Amygdala (tissue), 56 donors: ENCODE measurements at regions not wholly inside any gene's neighbourhood (a gene's known extent, or its start where the extent isn't known, plus 50 kb on each side); places are given as distances from the start of the nearest gene placed in this dataset.
"Not testable (repeated sequence)": the region's sequence is repeated elsewhere in the genome, so short reads cannot be mapped to it uniquely, and the experiment has no call there.

Experiments
- DNase-seq, 56 donors: peaks; one replicate each; lab custom pipeline; 2025; lab: John Stamatoyannopoulos, UW

GRCh38 chr13:40341096-40341471, 325.4 kb downstream of the FOXO1 start:
- DNase-seq = no peak

GRCh38 chr13:40341501-40341900, 324.9 kb downstream of the FOXO1 start:
- no peak for DNase-seq

GRCh38 chr13:40342461-40342860, 324.0 kb downstream of the FOXO1 start:
- no peak for DNase-seq

GRCh38 chr13:40342901-40343300, 323.5 kb downstream of the FOXO1 start:
- DNase-seq = no peak

- no peak for DNase-seq
Measured at GRCh38 chr13:40343550-40344269, 322.7 kb downstream of the FOXO1 start.

GRCh38 chr13:40344270-40345148, 321.9 kb downstream of the FOXO1 start:
- no peak for DNase-seq

GRCh38 chr13:40345149-40345514, 321.3 kb downstream of the FOXO1 start:
- no peak for DNase-seq

- peak in 9 of 56 donors; percentile 6 to 29 (median 14) for DNase-seq
Measured at GRCh38 chr13:40345654-40346372, 320.6 kb downstream of the FOXO1 start.

- DNase-seq = no peak
Measured at GRCh38 chr13:40346592-40346991, 319.8 kb downstream of the FOXO1 start.

- DNase-seq = peak in 3 of 56 donors; percentile 8 to 19 (median 13)
Measured at GRCh38 chr13:40348096-40348679, 318.3 kb downstream of the FOXO1 start.

GRCh38 chr13:40350283-40350992, 316.0 kb downstream of the FOXO1 start:
- no peak for DNase-seq

GRCh38 chr13:40351537-40352379, 314.7 kb downstream of the FOXO1 start:
- DNase-seq = peak in 4 of 56 donors; percentile 50 to 87 (median 60)

GRCh38 chr13:40352380-40352778, 314.1 kb downstream of the FOXO1 start:
- DNase-seq = peak in 47 of 56 donors; percentile 10 to 87 (median 50)

GRCh38 chr13:40352802-40353562, 313.5 kb downstream of the FOXO1 start:
- DNase-seq = peak in 1 of 56 donors; percentile 85

- DNase-seq = no peak
Measured at GRCh38 chr13:40355126-40355724, 311.2 kb downstream of the FOXO1 start.

- no peak for DNase-seq
Measured at GRCh38 chr13:40356011-40356410, 310.4 kb downstream of the FOXO1 start.

- DNase-seq = not testable (repeated sequence)
Measured at GRCh38 chr13:40356458-40356857, 310.0 kb downstream of the FOXO1 start.

- no peak for DNase-seq
Measured at GRCh38 chr13:40362502-40362901, 303.9 kb downstream of the FOXO1 start.
